ENCODE measurements at regions not wholly inside any gene's neighbourhood (a gene's known extent, or its start where the extent isn't known, plus 50 kb on each side); places are given as distances from the start of the nearest gene placed in this dataset.

- no peak overlapping the region for H2AFZ ChIP-seq (ENCODE audit: control insufficient read depth, low read length)
- no peak for TF ChIP-seq EZH2 (IDR thresholded peaks at IDR 0.05; ENCODE audit: low read length)
- TF ChIP-seq CTCF (optimal IDR thresholded peaks at IDR 0.05 in 1 of 3, IDR thresholded peaks at IDR 0.05 in 1 of 3, conservative IDR thresholded peaks at IDR 0.05 in 1 of 3; ENCODE audit: extremely low read depth in 1 of 3, insufficient read depth in 2 of 3, low read length in 3 of 3), result no peak
- H3K27me3 ChIP-seq (ENCODE audit: control insufficient read depth, extremely low read depth, insufficient read depth, low read length), result no peaks in the 10 kb centered on the region
- no peaks in the 10 kb centered on the region for H3K36me3 ChIP-seq (ENCODE audit: control insufficient read depth in 2 of 2, extremely low read depth in 1 of 2, insufficient read depth in 2 of 2, low read length in 2 of 2)
- no peak overlapping the region for H3K4me3 ChIP-seq (ENCODE audit: control insufficient read depth in 2 of 3, extremely low read depth in 1 of 3, insufficient read depth in 2 of 3, low read depth in 1 of 3, low read length in 3 of 3)
- no peaks in the 10 kb centered on the region for H4K20me1 ChIP-seq (ENCODE audit: control insufficient read depth, extremely low read depth, insufficient read depth, low read length)
- no peaks in the 10 kb centered on the region for H3K79me2 ChIP-seq (ENCODE audit: control insufficient read depth, insufficient read depth, low read length)
- peaks cover 62% of the 10 kb centered on the region for H3K4me1 ChIP-seq (ENCODE audit: control insufficient read depth, extremely low read depth, insufficient read depth, low read length)
- FAIRE-seq (peak; percentile 81), DNase-seq (ENCODE audit: low read depth, low spot score) (no peak)
- dilution Hi-C loops (cut with MboI; ENCODE audit: extremely low pct_ligation_motif_present, low sequenced_read_pairs), result no loop called here
- peak overlapping the region; percentile 54 for H3K4me2 ChIP-seq (ENCODE audit: control insufficient read depth, extremely low read depth, insufficient read depth, low read depth, low read length)
- H3K27ac ChIP-seq (ENCODE audit: control insufficient read depth, insufficient read depth, low read length), result peak overlapping the region; percentile 99
- H3K9me1 ChIP-seq (ENCODE audit: control insufficient read depth, extremely low read depth, insufficient read depth, low read length), result no peaks in the 10 kb centered on the region
- peak overlapping the region; percentile 85 for H3K9ac ChIP-seq (ENCODE audit: control insufficient read depth, extremely low read depth, insufficient read depth, low read length)
- no peaks in the 10 kb centered on the region for H3K9me3 ChIP-seq (ENCODE audit: control insufficient read depth, low read depth, low read length)
These were observed 83.8 kb downstream of the ADRB2 start for GRCh38 chr5:148910216-148910615.

DNA sequence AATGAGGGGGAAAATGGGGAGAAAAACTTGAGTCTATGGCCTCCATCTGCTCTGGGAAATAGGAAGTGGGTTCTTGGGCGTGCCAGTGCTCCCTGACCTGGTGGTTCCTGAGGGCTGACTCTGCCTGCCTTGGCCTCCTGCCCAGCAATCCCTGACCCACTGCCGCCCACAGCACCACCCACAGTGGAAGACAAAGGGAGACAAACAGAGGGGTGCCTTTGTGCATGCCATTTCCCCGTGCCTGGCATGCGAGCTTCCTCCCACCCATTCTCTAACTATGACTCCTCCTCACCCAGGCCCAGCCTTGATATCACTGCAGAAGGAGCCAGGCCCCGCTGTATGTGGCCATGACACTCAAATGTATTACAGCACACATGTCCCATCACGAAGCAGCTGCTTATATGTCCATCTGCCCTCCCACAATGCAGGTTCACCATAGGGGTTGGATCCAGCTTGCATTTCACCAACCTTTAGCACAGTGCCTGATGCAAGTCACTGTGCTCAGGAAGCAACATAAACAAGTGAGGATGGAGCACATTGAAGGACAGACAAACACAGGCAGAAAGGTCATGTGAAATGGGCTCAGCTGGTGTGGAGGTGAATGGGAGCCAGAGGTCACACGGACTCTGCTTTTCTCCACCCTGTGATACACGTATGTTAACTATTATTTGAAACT is 84.4 kb downstream of the ADRB2 start:
- Histone ChIP-seq H3K27ac (ENCODE audit: control insufficient read depth, insufficient read depth, low read length) (peak overlapping the region; percentile 99), H3K4me1 (ENCODE audit: control insufficient read depth, extremely low read depth, insufficient read depth, low read length) (peaks cover 68% of the 10 kb centered on the region), H3K9ac (ENCODE audit: control insufficient read depth, extremely low read depth, insufficient read depth, low read length) (peak overlapping the region; percentile 85), H2AFZ (ENCODE audit: control insufficient read depth, low read length) (no peak overlapping the region), H3K79me2 (ENCODE audit: control insufficient read depth, insufficient read depth, low read length) (no peaks in the 10 kb centered on the region), H3K4me3 (ENCODE audit: control insufficient read depth in 2 of 3, extremely low read depth in 1 of 3, insufficient read depth in 2 of 3, low read depth in 1 of 3, low read length in 3 of 3) (no peak overlapping the region), H3K27me3 (ENCODE audit: control insufficient read depth, extremely low read depth, insufficient read depth, low read length) (no peaks in the 10 kb centered on the region), H4K20me1 (ENCODE audit: control insufficient read depth, extremely low read depth, insufficient read depth, low read length) (no peaks in the 10 kb centered on the region), H3K36me3 (ENCODE audit: control insufficient read depth in 2 of 2, extremely low read depth in 1 of 2, insufficient read depth in 2 of 2, low read length in 2 of 2) (no peaks in the 10 kb centered on the region), H3K4me2 (ENCODE audit: control insufficient read depth, extremely low read depth, insufficient read depth, low read depth, low read length) (peak overlapping the region; percentile 54), H3K9me3 (ENCODE audit: control insufficient read depth, low read depth, low read length) (no peaks in the 10 kb centered on the region), H3K9me1 (ENCODE audit: control insufficient read depth, extremely low read depth, insufficient read depth, low read length) (peaks cover 3% of the 10 kb centered on the region)
- FAIRE-seq (peak; percentile 91), DNase-seq (ENCODE audit: low read depth, low spot score) (peak; percentile 91)
- dilution Hi-C loops (cut with MboI; ENCODE audit: extremely low pct_ligation_motif_present, low sequenced_read_pairs), result no loop called here
- TF ChIP-seq EZH2 (IDR thresholded peaks at IDR 0.05; ENCODE audit: low read length) (no peak), CTCF (optimal IDR thresholded peaks at IDR 0.05 in 1 of 3, IDR thresholded peaks at IDR 0.05 in 1 of 3, conservative IDR thresholded peaks at IDR 0.05 in 1 of 3; ENCODE audit: extremely low read depth in 1 of 3, insufficient read depth in 2 of 3, low read length in 3 of 3) (no peak)
